ENCODE measurements at regions not wholly inside any gene's neighbourhood (a gene's known extent, or its start where the extent isn't known, plus 50 kb on each side); places are given as distances from the start of the nearest gene placed in this dataset.

DNA sequence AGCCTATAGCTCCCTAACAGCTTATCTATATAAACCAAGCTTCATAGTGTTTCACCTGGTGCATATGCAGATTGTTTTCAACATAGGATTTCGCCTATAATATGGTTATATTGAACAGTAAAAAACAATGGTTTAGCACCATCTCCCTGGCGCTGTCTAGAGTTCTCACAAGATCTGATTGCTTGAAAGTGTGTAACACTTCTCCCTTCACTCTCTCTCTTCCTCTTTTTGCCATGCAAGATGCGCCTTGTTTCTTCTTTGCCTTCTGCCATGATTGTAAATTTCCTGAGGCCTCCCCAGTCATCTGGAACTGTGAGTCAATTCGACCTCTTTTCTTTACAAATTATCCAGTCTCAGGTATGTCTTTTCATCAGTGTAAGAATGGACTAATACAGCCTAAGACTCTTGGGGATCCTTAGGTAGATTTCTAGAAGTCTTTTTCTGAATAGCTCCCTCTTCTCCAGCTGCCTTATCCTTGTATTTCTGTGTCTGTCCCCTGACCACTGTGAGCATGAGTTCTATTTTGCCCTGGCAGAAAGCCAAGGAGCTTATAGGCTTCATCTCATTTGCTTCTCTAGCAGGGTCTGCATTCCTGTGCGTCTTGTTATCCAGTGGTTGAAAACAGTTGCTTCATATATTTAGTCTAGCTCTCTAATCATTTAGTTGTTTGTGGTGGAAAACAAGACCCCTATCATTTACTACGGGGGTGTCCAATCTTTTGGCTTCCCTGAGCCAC, 401.6 kb downstream of the GPD2 start:
- DNase-seq (ENCODE audit: low read depth in 1 of 2, low spot score in 1 of 2), result no peak

DNA sequence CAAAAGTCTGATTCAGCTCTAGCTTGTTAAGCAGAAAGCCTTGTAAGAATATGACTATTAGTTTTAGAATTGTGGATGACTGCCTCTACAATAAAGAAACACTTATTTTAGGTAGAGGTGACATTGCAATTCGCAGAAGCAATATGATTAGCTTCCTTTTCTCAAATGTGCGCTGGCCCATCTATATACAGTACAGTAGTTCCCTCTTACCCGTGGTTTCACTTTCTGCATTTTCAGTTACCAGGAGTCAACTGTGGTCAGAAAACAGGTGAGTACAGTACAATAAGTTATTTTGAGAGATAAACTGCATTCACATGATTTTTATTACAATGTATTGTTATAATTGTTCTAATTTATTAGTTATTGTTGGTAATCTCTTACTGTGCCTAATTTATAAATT, 405.1 kb downstream of the GPD2 start:
- DNase-seq (ENCODE audit: low read depth in 1 of 2, low spot score in 1 of 2), result no peak

DNA sequence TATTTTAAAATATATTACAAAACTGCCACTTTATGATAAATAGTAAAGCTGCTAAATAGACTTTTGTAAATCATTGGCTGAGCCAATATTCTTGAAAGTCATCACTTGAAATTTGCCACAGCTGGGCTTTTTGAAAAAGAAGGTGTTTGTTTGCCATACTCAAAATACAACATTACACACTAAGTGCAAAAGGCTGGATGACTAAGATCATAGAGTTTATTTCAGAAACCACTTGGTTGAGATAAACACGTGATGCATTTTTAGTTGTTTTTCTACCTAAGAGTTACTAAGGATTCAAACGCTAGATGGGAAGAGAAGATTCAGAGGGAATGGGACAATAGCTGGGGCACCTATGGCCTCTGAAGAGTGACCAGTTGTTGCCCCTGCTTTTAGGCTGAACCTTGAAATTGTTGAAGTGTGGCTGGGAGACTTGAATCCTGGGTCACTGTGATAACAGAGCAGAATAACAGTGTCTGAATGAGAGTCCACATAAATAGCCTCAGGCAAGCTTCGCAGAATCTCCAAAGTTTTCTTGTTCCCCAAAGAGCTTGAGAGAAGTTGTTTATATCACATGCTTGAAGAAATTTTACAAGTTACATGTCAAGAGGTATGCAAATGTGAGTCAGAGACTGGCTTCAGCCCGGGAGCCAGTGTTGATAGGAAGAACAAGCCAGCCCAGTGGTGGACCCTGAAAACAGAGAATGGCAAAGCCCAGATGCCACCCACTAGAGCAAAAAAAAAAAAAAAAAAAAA, 409.8 kb downstream of the GPD2 start:
- no peak for DNase-seq (ENCODE audit: low read depth in 1 of 2, low spot score in 1 of 2)

GRCh38 chr2:156852210-156852609, 405.3 kb upstream of the GALNT5 start:
- DNase-seq (ENCODE audit: low read depth in 1 of 2, low spot score in 1 of 2), result no peak

DNA sequence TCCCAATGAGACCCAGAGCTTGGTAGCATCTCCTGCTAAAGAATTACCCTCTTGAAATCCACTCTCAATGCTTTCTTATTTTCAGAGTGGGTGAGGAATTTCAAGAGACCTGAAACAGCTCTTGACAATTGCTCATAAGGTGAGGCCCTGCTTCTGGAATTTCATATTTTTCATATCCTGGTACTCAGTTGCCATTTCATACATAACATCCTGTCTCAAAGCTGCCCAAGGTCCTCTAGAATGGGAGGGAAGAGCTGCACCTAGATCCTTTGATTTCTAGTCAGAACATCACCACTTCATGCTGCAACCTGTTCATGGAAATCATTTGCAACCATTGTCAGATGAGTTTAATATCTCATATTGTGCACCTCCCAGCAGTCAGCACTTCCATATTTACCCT, 404.8 kb upstream of the GALNT5 start:
- DNase-seq (ENCODE audit: low read depth in 1 of 2, low spot score in 1 of 2), result no peak

DNA sequence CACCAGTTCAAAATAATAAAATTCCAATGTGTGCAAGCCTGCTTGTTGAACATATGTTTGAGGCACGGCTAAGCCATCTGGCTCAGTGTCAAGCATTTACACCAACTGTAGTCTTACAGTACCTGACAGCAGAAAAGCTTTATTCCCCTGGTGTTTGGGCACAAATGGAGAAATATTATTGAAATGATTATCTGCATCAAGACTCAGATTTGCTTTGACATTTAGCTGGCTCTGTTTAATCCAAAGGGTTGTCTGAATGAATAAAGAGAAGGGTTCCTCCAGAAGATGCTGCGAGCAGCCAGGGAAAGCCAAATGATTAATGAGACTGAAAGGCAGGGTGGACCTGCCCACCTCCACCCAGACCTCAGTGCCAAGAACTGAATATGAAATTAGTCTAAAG, 393.2 kb upstream of the GALNT5 start:
- DNase-seq (ENCODE audit: low read depth in 1 of 2, low spot score in 1 of 2), result no peak

- DNase-seq (ENCODE audit: low read depth in 1 of 2, low spot score in 1 of 2), result no peak
These were observed 392.8 kb upstream of the GALNT5 start for GRCh38 chr2:156864753-156865152.

- DNase-seq (ENCODE audit: low read depth in 1 of 2, low spot score in 1 of 2), result no peak
These were observed 390.3 kb upstream of the GALNT5 start for GRCh38 chr2:156867201-156867600.

- no peak for DNase-seq (ENCODE audit: low read depth in 1 of 2, low spot score in 1 of 2)
These were observed 382.8 kb upstream of the GALNT5 start for GRCh38 chr2:156874707-156875106.

DNA sequence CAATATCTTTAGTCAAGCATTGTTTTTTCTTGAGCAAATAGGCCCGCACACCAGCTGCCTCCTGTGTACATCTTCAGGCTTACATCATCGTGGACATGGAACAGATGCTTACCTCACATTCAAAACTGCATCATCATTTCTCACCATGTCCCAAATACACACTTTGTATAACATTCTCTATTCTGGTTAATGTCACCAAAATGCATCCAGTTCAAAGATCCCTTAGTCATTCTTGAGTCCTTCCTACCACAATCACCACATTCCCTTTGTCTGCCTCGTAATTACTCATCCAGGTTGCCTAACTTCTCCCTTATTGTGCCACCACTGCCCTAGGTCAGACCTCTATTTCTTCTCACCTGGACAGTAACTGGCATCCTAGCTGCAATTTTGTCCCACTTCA, 373.7 kb upstream of the GALNT5 start:
- no peak for DNase-seq (ENCODE audit: low read depth in 1 of 2, low spot score in 1 of 2)

DNA sequence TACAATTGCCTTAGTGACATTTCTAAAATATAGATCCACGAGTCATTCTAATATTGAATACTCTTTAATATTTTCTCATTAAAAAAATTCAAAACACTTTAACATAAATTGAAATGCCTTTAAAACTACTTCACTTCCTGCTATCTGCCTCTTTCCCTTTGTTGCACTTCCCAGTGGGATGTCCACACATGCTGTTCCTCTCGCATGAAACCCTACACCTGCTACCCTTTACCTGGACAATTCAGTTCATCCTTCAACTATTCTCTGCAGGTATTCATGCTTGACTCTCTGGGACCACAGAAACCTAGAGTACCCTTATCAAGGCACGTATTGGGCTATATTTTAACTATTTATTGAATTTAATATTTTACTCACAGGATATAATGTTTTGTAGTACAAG, 373.3 kb upstream of the GALNT5 start:
- DNase-seq (ENCODE audit: low read depth in 1 of 2, low spot score in 1 of 2), result no peak

DNA sequence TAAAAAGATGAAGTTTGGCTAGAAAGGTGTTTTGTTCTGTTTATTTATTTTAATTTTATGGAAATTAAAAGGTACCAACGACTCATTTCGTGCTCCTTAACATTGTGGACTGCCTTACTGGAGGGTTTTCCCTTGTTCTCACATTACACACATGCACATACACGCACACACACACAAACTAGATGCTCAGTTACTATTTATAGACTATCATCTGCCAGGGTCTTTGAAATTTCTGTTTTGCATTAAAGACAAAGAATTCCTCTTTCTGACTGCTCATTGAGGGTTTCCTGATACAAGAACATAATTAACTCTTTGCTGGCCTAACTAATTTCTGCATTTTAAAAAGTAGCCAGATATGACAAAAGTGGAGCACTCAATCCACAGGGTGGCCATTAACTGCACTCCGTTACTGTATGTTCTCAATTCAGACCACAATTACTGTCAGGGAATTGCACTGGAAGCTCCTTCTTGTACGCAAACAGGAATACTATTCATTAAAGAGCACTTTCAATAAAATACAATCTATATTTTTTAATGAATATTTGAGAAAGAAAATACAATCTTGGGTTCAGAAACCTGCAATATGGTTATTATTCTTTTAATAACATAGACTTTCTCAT, 366.9 kb upstream of the GALNT5 start:
- DNase-seq (ENCODE audit: low read depth in 1 of 2, low spot score in 1 of 2), result no peak

DNA sequence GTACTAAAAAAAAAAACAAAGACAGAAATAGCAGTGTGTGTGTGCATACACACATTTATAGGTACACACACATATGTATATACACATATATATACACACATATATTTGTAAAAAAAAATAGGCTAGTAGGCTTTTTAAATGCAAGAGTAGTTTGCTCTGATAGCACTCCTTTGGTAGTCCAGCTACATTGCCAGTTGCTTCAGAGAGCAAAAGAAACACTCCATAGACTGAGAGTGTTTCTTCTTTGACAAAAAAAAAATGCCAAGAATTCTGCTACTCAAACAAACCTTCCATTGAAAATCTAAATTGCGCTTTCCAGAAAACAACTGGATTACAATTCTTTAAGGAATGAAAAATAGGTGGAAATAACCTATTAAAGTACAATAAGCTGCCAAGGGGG, 365.9 kb upstream of the GALNT5 start:
- DNase-seq (ENCODE audit: low read depth in 1 of 2, low spot score in 1 of 2), result no peak

- no peak for DNase-seq (ENCODE audit: low read depth in 1 of 2, low spot score in 1 of 2)
These were observed 364.8 kb upstream of the GALNT5 start for GRCh38 chr2:156892467-156893281.

DNA sequence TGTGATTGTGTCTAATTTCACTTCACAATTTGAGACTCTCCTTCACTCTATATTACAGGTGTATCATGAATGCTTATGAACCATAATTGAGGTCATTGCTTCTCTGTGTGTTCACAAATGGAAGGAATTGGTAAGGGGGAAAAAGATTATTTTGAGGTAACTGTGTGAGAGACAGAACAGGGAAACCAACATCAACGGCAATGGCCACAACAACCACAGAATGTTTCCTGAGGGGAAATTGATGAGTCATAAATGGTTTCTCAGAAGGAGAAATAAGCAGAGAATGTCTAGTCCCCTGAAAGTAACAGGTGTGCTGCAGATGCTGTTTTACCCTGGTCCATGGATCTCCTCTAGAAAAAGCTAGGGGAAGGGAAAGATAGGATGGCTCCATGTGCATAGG, 361.2 kb upstream of the GALNT5 start:
- no peak for DNase-seq (ENCODE audit: low read depth in 1 of 2, low spot score in 1 of 2)

- DNase-seq (ENCODE audit: low read depth in 1 of 2, low spot score in 1 of 2), result no peak
These were observed 360.0 kb upstream of the GALNT5 start for GRCh38 chr2:156897548-156897947.

- no peak for DNase-seq (ENCODE audit: low read depth in 1 of 2, low spot score in 1 of 2)
These were observed 356.0 kb upstream of the GALNT5 start for GRCh38 chr2:156901373-156902031.

- DNase-seq (ENCODE audit: low read depth in 1 of 2, low spot score in 1 of 2), result no peak
These were observed 354.2 kb upstream of the GALNT5 start for GRCh38 chr2:156903335-156903734.

DNA sequence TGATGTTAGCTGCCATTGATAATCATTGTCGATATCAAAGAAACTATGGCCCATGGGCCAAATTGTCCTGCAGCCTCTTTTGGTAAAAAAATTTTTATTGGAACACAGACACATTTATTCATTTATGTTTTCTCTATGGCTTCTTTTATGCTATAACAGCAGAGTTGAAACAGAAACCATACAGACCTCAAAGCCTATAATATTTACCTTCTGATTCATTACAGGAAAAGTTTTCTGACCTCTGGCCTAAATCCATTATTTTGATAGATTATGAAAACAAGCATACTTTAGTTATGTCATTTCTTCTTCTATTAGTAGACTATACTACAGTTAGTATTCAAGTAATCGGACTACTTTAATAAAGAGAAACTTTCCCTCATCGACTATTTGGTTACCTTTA, 349.7 kb upstream of the GALNT5 start:
- no peak for DNase-seq (ENCODE audit: low read depth in 1 of 2, low spot score in 1 of 2)

- DNase-seq (ENCODE audit: low read depth in 1 of 2, low spot score in 1 of 2), result no peak
These were observed 348.7 kb upstream of the GALNT5 start for GRCh38 chr2:156908825-156909224.

- DNase-seq (ENCODE audit: low read depth in 1 of 2, low spot score in 1 of 2), result no peak
These were observed 347.5 kb upstream of the GALNT5 start for GRCh38 chr2:156909983-156910382.
